K562 (cell line): ENCODE measurements at regions not wholly inside any gene's neighbourhood (a gene's known extent, or its start where the extent isn't known, plus 50 kb on each side); places are given as distances from the start of the nearest gene placed in this dataset.

Experiments
- ATF4 ChIP-seq: fragments of 450-650 bp; formaldehyde crosslinking; IDR thresholded peaks from 2 replicates; pipeline ENCODE4 v1.4.0; 2022; ENCODE audit warnings: mild to moderate bottlenecking, moderate library complexity
- BRF2 ChIP-seq: IDR thresholded peaks from 3 replicates; pipeline ENCODE4 v1.6.1; 2011; ENCODE audit warnings: borderline replicate concordance, mild to moderate bottlenecking; ENCODE audit not compliant: insufficient read length, insufficient read depth
- CEBPG ChIP-seq, 3 experiments: fragments of 200-800 bp in 1 of 3; sonication (Bioruptor generic) in 1 of 3; sonication (generic) in 1 of 3; formaldehyde crosslinking in 1 of 3; IDR thresholded peaks in 2 of 3; conservative IDR thresholded peaks in 1 of 3; 2 replicates each; pipeline versions ENCODE4 v1.6.1 to v1.8.0; 2016 to 2022; ENCODE audit warnings: missing compliant biosample characterization in 2 of 3, missing genetic modification characterization in 2 of 3, mild to moderate bottlenecking in 1 of 3, missing genetic modification reagents in 1 of 3
- CTCF ChIP-seq, 3 experiments: IDR thresholded peaks in 2 of 3; conservative IDR thresholded peaks in 1 of 3; 2 replicates each; pipeline ENCODE4 v1.5.1; 2011 to 2012; ENCODE audit warnings: low read length in 3 of 3, mild to moderate bottlenecking in 3 of 3, control low read depth in 2 of 3, improper control_type of control experiment in 1 of 3, inconsistent platforms in 1 of 3, low read depth in 1 of 3, mixed read lengths in 1 of 3, moderate library complexity in 1 of 3; ENCODE audit not compliant: insufficient read depth in 2 of 3
- IRF1 ChIP-seq: sonication (generic); formaldehyde crosslinking; IDR thresholded peaks from 2 replicates; pipeline ENCODE4 v1.8.0; 2022; ENCODE audit warnings: missing genetic modification reagents, mild to moderate bottlenecking, borderline replicate concordance
- JUNB ChIP-seq: fragments of 450-650 bp; formaldehyde crosslinking; conservative IDR thresholded peaks from 2 replicates; pipeline ENCODE4 v1.4.0; 2020; ENCODE audit warnings: mild to moderate bottlenecking
- NR2C2 ChIP-seq, 2 experiments: fragments of 200-800 bp in 1 of 2; sonication (Bioruptor generic) in 1 of 2; sonication (generic) in 1 of 2; formaldehyde crosslinking in 1 of 2; IDR thresholded peaks; 2 replicates each; pipeline versions ENCODE4 v1.6.1 to v1.8.0; 2016 to 2022; ENCODE audit warnings: mild to moderate bottlenecking in 1 of 2, missing compliant biosample characterization in 1 of 2, missing genetic modification characterization in 1 of 2, missing genetic modification reagents in 1 of 2
- POLR2A ChIP-seq: fragments of 450-650 bp; conservative IDR thresholded peaks from 2 replicates; pipeline ENCODE4 v1.6.1; 2016
- RAD21 ChIP-seq, 2 experiments: fragments of 250-450 bp in 1 of 2; fragments of 450-650 bp in 1 of 2; sonication (Bioruptor Pico) in 1 of 2; formaldehyde crosslinking in 1 of 2; IDR thresholded peaks in 1 of 2; conservative IDR thresholded peaks in 1 of 2; 2 replicates each; pipeline versions ENCODE4 v1.4.0 to v1.8.0; 2020 to 2022; ENCODE audit warnings: mild to moderate bottlenecking in 2 of 2, moderate library complexity in 1 of 2
- TBL1XR1 ChIP-seq, 2 experiments: IDR thresholded peaks; 2 replicates each; pipeline ENCODE4 v1.6.1; 2012; ENCODE audit warnings: improper control_type of control experiment in 2 of 2, low read length in 2 of 2, mild to moderate bottlenecking in 1 of 2
- ZBTB40 ChIP-seq, 2 experiments: fragments of 450-650 bp in 1 of 2; sonication (generic) in 1 of 2; formaldehyde crosslinking in 1 of 2; IDR thresholded peaks; 2 replicates each; pipeline versions ENCODE4 v1.7.1 to v1.9.0; 2016 to 2022; ENCODE audit warnings: inconsistent platforms in 1 of 2, mild to moderate bottlenecking in 1 of 2, missing genetic modification reagents in 1 of 2
- ZNF583 ChIP-seq: fragments of 250-450 bp; sonication (Bioruptor Pico); IDR thresholded peaks from 2 replicates; pipeline ENCODE4 v1.4.0; 2020
- ZNF707 ChIP-seq: fragments of 250-450 bp; sonication (Bioruptor Pico); conservative IDR thresholded peaks from 2 replicates; pipeline ENCODE4 v1.8.0; 2022; ENCODE audit warnings: inconsistent platforms, mild to moderate bottlenecking, moderate library complexity

GRCh38 chr1:80453775-80454174 is 1347.0 kb upstream of the ADGRL2 start:
- TF ChIP-seq ZNF583 (CRISPR knock-in tag) (no peak), JUNB (CRISPR knock-in tag) (no peak), ZNF707 (CRISPR knock-in tag) (no peak), CTCF (IDR thresholded peaks at IDR 0.05 in 2 of 3, conservative IDR thresholded peaks at IDR 0.05 in 1 of 3; ENCODE audit: insufficient read depth in 2 of 3, low read depth in 1 of 3, low read length in 3 of 3) (no peak), IRF1 (CRISPR knock-in tag) (no peak), POLR2A (no peak), RAD21 (CRISPR knock-in tag; conservative IDR thresholded peaks at IDR 0.05 in 1 of 2, IDR thresholded peaks at IDR 0.05 in 1 of 2) (no peak), TBL1XR1 (IDR thresholded peaks at IDR 0.05; ENCODE audit: low read length in 2 of 2) (no peak), NR2C2 (CRISPR knock-in tag; IDR thresholded peaks at IDR 0.05) (no peak), NR2C2 (tag; IDR thresholded peaks at IDR 0.05) (no peak), CEBPG (CRISPR knock-in tag; IDR thresholded peaks at IDR 0.05) (no peak), CEBPG (tag; conservative IDR thresholded peaks at IDR 0.05 in 1 of 2, IDR thresholded peaks at IDR 0.05 in 1 of 2) (no peak), ZBTB40 (IDR thresholded peaks at IDR 0.05) (no peak), ZBTB40 (CRISPR knock-in tag; IDR thresholded peaks at IDR 0.05) (no peak), ATF4 (CRISPR knock-in tag) (no peak), BRF2 (no peak)
